ENCODE measurements at regions not wholly inside any gene's neighbourhood (a gene's known extent, or its start where the extent isn't known, plus 50 kb on each side); places are given as distances from the start of the nearest gene placed in this dataset.
"Not testable (repeated sequence)": the region's sequence is repeated elsewhere in the genome, so short reads cannot be mapped to it uniquely, and the experiment has no call there.

DNA sequence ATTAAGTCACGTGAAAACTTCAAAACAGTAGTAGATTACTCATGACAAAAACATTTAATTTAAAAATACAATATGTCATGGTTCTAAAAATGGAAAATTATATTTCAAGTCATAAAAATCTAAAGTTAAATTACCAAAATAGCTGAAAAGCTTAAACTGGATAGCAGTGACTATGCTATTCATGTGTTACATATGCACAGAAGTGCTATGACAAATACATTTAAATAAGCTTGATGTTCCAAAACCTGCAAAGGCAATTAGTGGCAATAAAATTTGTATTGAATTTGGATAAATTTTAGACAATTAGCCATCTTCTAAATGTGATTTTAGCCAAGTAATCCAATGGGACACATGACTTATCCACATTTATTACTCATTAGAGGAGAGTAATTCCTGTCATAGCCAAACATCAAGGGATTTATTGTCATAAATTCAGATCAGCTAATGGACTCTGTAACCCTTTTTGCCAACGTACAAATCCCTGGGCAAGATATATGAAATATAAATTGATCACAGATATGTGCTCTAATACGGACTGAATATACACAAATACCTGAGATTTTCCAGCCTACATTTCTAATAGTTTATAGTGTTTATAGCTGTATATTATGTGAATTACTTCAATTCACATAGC, 419.4 kb downstream of the ISL1 start:
- intact Hi-C loops (cut with DNase I) = no loop called here
- DNase-seq = no peak
- no peak overlapping the region for H3K4me3 ChIP-seq
- H3K27me3 ChIP-seq = no peaks in the 10 kb centered on the region
- no peaks in the 10 kb centered on the region for H3K4me1 ChIP-seq
- no peaks in the 10 kb centered on the region for H3K9me3 ChIP-seq
- WGBS, 2 donors = 62 to 70% methylated on average over 3 of the region's 3 CpGs
- no peaks in the 10 kb centered on the region for H3K36me3 ChIP-seq
- TF ChIP-seq, protein P1, sequence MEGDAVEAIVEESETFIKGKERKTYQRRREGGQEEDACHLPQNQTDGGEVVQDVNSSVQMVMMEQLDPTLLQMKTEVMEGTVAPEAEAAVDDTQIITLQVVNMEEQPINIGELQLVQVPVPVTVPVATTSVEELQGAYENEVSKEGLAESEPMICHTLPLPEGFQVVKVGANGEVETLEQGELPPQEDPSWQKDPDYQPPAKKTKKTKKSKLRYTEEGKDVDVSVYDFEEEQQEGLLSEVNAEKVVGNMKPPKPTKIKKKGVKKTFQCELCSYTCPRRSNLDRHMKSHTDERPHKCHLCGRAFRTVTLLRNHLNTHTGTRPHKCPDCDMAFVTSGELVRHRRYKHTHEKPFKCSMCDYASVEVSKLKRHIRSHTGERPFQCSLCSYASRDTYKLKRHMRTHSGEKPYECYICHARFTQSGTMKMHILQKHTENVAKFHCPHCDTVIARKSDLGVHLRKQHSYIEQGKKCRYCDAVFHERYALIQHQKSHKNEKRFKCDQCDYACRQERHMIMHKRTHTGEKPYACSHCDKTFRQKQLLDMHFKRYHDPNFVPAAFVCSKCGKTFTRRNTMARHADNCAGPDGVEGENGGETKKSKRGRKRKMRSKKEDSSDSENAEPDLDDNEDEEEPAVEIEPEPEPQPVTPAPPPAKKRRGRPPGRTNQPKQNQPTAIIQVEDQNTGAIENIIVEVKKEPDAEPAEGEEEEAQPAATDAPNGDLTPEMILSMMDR (IDR thresholded peaks at IDR 0.05) = no peak
- no peak for TF ChIP-seq POLR2A (IDR thresholded peaks at IDR 0.05)
- H3K27ac ChIP-seq = no peak overlapping the region

- H3K9me3 ChIP-seq = no peaks in the 10 kb centered on the region
- intact Hi-C loops (cut with DNase I) = no loop called here
- DNase-seq = no peak
- 50 to 61% methylated on average over 2 of the region's 2 CpGs for WGBS, 2 donors
- H3K27me3 ChIP-seq = no peaks in the 10 kb centered on the region
- no peak overlapping the region for H3K27ac ChIP-seq
- peaks cover 0 to 17% (median 0%) of the 10 kb centered on the region in 3 donors for H3K4me1 ChIP-seq
- H3K4me3 ChIP-seq = no peak overlapping the region
- H3K36me3 ChIP-seq = no peaks in the 10 kb centered on the region
- TF ChIP-seq, protein P1 (IDR thresholded peaks at IDR 0.05) = no peak
- no peak for TF ChIP-seq POLR2A (IDR thresholded peaks at IDR 0.05)
These were observed 423.4 kb downstream of the ISL1 start for GRCh38 chr5:51806677-51807076.

DNA sequence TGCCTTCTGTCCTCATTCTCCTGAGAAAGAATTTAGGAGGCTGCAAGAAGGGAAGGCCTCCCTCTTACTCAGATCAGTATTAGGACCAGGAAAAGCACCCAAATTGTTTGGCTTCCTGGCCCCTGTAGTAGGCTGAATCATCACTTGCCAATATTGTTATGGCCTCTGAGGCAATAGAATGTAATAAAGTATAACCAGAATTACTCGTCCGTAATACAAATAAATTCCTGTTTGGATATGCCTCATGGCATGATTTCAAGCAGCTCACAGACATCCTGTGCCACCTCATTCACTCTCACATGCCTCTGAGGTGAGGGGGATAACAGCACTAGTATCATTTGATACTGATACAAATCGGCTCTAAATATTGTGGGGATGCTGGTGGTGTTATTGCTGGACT, 427.3 kb downstream of the ISL1 start:
- DNase-seq = no peak
- Histone ChIP-seq H3K4me3 (no peak overlapping the region), H3K9me3 (no peaks in the 10 kb centered on the region), H3K27me3 (no peaks in the 10 kb centered on the region), H3K4me1 (peaks cover 0 to 17% (median 0%) of the 10 kb centered on the region in 3 donors), H3K36me3 (no peaks in the 10 kb centered on the region), H3K27ac (no peak overlapping the region)
- WGBS, 2 donors = 17 to 21% methylated on average over 3 of the region's 3 CpGs
- TF ChIP-seq, protein P1 (IDR thresholded peaks at IDR 0.05) = no peak
- TF ChIP-seq POLR2A (IDR thresholded peaks at IDR 0.05) = no peak
- intact Hi-C loops (cut with DNase I) = no loop called here

DNA sequence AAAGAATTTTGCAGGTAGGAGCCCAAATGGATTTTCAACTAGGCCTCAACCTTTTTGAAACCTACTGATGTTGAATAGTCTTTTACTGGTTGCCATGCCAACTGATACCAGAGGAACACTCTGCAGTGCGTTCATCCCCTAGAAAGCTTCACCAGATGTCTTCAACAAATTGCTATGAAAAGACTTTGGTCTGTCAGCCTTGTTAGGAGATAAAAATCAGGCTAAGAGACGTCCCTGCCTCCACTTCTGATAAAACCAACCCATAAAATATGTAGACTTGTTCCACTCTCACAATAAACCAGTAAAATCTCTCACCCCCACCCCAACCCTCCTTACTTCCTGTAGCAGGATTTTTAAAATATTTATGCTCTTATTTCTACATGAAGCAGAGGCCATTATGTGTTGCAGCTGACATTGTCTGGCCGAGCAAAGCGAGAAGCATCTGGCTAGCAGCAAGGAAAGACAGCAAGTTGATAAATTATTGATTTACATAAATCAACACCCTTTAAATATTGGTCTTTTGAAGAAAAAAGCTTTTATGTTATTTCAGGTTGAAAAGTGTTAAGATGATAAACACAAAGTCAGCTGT, 428.7 kb downstream of the ISL1 start:
- peaks cover 0 to 17% (median 0%) of the 10 kb centered on the region in 3 donors for H3K4me1 ChIP-seq
- no peaks in the 10 kb centered on the region for H3K36me3 ChIP-seq
- no peak overlapping the region for H3K27ac ChIP-seq
- TF ChIP-seq, protein P1 (IDR thresholded peaks at IDR 0.05) = no peak
- no peak for TF ChIP-seq POLR2A (IDR thresholded peaks at IDR 0.05)
- 55 to 70% methylated on average over 4 of the region's 4 CpGs for WGBS, 2 donors
- no peaks in the 10 kb centered on the region for H3K9me3 ChIP-seq
- no peak for DNase-seq
- no peak overlapping the region for H3K4me3 ChIP-seq
- intact Hi-C loops (cut with DNase I) = no loop called here
- no peaks in the 10 kb centered on the region for H3K27me3 ChIP-seq

GRCh38 chr5:51814817-51815216, 431.6 kb downstream of the ISL1 start:
- H3K9me3 ChIP-seq; H3K4me3 ChIP-seq; H3K27ac ChIP-seq; H3K36me3 ChIP-seq; intact Hi-C loops (cut with DNase I); H3K27me3 ChIP-seq; DNase-seq: not testable (repeated sequence)
- WGBS, 2 donors = 48 to 66% methylated on average over 3 of the region's 3 CpGs
- H3K4me1 ChIP-seq = peaks cover 0 to 11% (median 0%) of the 10 kb centered on the region in 3 donors

All from esophagus squamous epithelium (tissue), 5 donors.